Transverse colon (tissue), 4 donors: ENCODE measurements at regions not wholly inside any gene's neighbourhood (a gene's known extent, or its start where the extent isn't known, plus 50 kb on each side); places are given as distances from the start of the nearest gene placed in this dataset.

Experiments used
- CTCF ChIP-seq, 5 experiments: fragments of 200-600 bp in 3 of 5; fragments of 450-650 bp in 2 of 5; sonication (generic) in 3 of 5; IDR thresholded peaks; 1 replicate in 2 of 5; 2 replicates in 3 of 5; pipeline ENCODE4 v1.5.1; 2016 to 2017; ENCODE audit warnings: antibody characterized with exemption in 5 of 5, inconsistent platforms in 3 of 5, mild to moderate bottlenecking in 2 of 5, moderate library complexity in 1 of 5
- POLR2AphosphoS5 ChIP-seq, 3 donors: sonication (generic); formaldehyde crosslinking; IDR thresholded peaks; one replicate each; pipeline ENCODE4 v1.6.1; 2016; ENCODE audit warnings: antibody characterized with exemption in 3 of 3

GRCh38 chr5:173523388-173523787, 93.1 kb downstream of the BOD1 start:
- TF ChIP-seq CTCF (IDR thresholded peaks at IDR 0.05) (no peak), POLR2AphosphoS5 (IDR thresholded peaks at IDR 0.05) (no peak)
